Islet of Langerhans (tissue), 1 donor: ENCODE measurements at regions not wholly inside any gene's neighbourhood (a gene's known extent, or its start where the extent isn't known, plus 50 kb on each side); places are given as distances from the start of the nearest gene placed in this dataset.
"Not testable (repeated sequence)": the region's sequence is repeated elsewhere in the genome, so short reads cannot be mapped to it uniquely, and the experiment has no call there.

Experiments
- FAIRE-seq: peaks from one replicate; lab custom pipeline; 2011; peaks lifted over from hg19 to GRCh38; lab: Jason Lieb, UNC

DNA sequence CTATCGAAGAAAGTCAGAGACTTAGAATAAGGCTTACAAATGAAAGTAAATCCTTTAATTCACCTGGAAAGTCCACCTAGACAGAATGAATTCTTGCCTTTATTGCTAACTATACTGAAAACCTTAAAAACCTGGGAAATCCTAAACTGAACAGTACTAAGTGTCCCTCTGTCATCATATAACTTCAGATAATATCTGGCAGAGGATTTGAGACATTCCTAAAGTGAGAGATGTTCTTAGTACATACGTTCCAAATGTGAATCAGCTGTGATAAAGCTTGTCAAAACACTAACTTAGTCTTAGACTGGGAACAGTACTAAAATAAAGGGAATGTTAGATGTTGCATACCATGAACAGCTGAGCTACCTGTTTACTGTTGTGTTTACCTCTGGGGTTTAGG is 121.7 kb downstream of the TNFSF18 start:
- FAIRE-seq: no peak

GRCh38 chr1:172930142-172930541 is 120.6 kb downstream of the TNFSF18 start:
- FAIRE-seq: no peak

DNA sequence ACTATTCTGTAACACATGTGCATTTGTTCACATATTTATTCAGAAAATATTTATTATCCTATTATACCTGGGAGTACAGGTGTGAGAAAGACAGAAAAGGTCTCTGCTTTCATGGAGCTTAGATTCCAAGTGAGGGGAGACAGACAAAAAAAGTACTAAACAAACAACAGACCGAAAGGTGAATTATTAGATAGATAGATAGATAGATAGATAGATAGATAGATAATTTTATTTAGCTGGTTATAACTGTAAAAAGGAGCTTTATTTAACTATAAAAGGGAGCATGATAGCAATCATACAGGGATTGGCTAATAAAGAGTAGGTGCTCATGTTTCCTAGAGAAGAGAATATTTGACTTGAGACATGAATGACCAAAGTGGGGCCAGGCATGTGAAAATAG is 119.4 kb downstream of the TNFSF18 start:
- FAIRE-seq: no peak

GRCh38 chr1:172931761-172932160 is 119.0 kb downstream of the TNFSF18 start:
- FAIRE-seq: no peak

- no peak for FAIRE-seq
Observed at GRCh38 chr1:172932981-172933380, 117.8 kb downstream of the TNFSF18 start.

DNA sequence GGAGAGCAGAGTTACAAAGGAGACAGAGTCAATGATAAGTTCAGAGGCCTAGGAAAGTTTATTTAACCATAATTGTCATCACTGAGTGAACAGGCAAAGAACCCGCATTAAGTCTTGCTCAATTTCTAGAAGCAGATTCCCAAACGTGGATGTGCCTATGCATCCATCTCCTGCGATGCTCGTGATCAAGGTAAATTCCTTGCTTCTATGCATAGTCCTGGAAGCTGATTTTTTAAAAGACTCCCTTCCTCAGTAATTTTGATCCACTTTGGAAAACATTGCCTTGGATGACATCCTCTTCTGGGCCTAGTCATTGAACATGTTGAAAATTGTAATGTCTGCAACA is 116.4 kb downstream of the TNFSF18 start:
- no peak for FAIRE-seq

GRCh38 chr1:172935062-172935592 is 115.6 kb downstream of the TNFSF18 start:
- FAIRE-seq: peak; percentile 36

DNA sequence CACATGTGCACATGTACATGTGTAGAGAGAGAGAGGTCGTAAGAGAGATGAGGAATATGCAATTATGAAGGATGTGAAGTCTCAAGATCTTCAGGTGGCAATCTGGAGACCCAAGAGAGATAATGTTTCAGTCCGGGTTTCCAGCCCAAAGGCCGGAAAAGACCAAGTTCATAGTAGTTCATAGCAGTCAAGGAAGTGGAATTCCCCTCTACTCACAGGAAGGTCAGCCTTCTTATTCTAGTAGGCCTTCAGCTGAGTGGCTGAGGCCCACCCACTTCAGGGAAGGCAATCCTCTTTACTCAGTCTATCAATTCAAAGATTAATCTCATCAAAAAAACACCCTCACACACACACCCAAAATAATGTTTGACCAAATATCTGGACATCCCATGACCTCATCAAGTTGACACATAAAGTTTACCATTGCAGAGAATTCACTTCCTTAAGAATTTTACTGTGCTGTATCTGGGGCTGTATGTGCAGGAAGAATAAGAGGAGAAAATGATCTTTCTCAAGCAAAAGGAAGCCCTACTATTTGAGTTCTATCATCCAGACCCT is 114.6 kb downstream of the TNFSF18 start:
- no peak for FAIRE-seq

DNA sequence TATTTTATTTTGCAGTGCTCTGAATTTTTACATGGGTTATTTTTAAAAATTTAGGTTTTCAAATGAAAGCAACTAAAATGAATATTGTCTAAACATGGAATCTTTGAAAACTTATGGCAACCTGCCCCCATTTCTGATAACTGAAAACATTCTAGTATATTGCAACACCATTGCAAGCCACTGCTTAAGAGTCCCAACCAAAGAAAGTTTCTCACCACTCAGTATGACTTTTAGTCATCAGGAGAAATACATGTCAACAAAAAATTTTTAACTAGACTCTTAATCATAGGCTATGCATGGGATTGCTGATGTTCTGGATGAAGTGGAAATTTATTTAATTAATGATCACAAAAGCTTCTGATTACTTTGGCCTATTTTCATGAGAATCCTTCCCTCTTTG is 112.1 kb downstream of the TNFSF18 start:
- FAIRE-seq: no peak

DNA sequence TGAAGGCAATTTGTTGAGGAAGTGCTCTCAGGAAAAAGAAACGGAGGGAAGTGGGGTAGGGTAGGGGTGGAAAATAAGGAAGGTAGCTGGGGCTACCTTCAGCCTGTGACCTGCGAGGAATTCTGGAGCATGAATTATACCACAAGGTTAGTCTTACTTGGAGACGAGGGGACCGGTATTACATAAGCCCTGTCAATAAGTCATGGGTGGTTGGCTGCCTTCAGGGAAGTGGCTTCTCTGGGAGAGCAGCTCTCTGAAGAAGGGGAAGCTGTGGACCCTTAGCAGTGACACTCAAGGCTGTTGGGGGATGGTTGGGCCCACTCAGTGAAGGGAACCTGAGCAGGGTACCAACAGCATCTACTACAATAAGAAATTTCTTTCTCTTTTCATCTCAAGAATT is 111.3 kb downstream of the TNFSF18 start:
- FAIRE-seq: no peak

- no peak for FAIRE-seq
Observed at GRCh38 chr1:172940174-172940855, 110.4 kb downstream of the TNFSF18 start.

DNA sequence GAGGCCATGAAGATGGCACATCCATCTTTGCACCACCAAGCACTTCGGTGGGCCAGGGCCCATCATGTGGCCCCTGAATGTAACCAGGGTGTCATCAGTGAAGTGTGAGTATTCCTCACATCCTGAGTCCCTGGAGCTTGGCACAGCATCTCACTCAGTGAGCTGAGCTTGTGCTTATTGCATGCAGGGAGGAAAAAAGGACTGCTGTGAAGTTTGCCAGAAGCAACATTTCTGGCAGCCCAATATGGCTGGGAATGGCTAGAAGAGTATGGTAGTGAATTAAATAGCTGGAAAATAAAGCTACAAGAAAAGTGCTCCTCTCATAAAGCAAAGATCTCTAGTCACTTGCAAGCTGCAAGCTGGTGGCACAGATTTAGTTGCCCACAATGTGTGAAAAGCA is 109.3 kb downstream of the TNFSF18 start:
- FAIRE-seq: no peak

DNA sequence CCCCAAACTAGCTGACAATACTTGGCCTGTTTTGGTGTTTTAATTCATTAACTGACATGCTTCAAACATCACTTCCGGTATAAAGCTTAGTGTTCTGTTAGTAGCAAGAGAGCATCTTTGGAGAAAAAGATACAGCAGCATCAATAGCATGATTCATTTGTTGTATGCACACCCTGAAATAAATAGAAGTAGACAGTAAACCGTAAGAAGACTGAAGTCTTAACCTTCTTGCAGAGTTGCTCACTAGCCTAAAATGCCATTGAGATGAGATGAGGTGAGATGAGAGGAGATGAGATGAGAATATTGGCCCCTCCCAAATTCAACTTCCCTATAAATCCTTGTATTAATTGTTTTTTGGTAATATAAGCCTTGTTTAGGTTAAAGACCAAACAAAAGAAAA is 108.8 kb downstream of the TNFSF18 start:
- no peak for FAIRE-seq

GRCh38 chr1:172943138-172943537 is 107.6 kb downstream of the TNFSF18 start:
- FAIRE-seq: not testable (repeated sequence)

GRCh38 chr1:172944931-172945330 is 105.8 kb downstream of the TNFSF18 start:
- FAIRE-seq: no peak

DNA sequence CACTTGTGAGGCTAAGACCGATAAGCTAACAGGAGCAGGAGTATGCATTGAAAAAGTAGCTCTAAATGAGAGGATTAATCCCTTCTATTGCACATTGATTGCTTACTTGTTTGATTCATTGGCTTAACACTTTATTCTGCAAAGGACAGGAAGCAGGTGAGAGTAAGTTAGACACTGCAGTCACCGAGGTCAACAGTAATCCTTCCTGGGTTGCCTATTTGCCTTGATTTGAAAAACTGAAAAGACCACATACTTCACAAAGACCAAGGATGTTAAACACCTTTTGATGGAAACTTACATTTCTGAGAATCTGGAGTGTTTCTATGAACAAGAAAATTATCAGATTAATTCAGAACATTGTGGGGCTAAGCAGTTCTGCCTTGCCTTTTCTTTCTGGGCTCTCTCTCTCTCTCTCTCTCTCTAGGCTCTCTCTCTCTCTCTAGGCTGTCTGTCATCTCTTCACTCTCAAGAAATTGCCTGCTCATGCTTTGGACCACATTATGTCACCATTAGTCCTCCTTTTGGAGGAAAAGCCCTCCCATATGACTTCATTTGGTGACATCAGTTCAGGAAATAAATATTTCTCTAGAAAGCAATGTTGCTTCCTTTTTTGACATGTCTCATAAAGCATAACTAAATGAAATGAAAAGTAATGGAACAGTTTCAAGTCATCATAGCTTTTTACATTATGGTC is 103.8 kb downstream of the TNFSF18 start:
- FAIRE-seq: peak; percentile 65

- FAIRE-seq: no peak
Observed at GRCh38 chr1:172948457-172948856, 102.3 kb downstream of the TNFSF18 start.

DNA sequence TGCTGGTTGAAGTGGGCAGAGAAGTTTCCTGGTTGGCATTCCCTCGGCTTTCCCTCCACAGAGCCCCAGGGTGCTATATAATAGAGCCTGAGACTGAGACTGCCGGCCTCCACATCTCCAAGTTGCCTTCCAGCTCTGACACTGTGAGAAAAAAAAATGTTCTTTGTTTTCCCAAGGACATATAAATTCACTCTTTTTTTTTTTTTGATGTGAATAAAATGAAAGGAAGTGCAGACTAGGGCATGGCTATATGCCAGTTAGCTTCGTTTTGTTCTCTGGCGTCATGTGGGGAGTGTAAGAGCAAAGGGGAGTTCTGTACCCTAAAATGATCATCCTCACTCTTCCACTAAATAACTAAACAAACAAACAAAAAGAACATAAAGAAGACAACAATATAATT is 101.6 kb downstream of the TNFSF18 start:
- FAIRE-seq: no peak

GRCh38 chr1:172950528-172950927 is 100.2 kb downstream of the TNFSF18 start:
- no peak for FAIRE-seq

DNA sequence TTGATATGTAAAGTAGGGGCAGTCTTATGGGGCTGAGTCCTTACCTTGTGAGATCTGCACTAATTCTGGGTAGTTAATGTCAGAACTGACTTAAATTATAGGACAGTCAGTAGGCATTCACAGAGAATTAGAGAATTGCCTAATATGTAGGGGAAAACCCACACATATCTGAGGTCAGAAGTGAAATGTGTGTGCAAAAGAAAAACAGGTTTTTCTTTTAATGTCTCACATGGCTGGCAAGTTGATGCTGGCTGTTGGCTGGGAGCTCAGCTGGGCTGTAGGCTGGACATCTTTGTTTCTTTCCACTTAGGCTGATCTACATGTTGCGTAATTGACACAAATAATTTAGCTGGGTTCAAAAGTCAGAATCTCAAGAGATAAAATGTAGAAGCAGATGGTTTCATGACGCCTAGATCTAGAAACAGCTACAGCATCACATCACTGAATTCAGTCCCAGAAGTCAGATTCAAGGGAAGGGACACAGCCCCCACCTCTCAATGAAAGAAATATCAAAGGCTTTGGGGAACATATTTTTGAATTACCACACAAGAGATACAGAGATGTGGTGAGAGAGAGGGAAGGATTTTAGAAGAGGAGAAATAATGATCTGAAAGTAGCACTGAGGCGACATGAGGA is 98.9 kb downstream of the TNFSF18 start:
- FAIRE-seq: no peak

GRCh38 chr1:172952516-172952915 is 98.2 kb downstream of the TNFSF18 start:
- no peak for FAIRE-seq

- no peak for FAIRE-seq
Observed at GRCh38 chr1:172954476-172955150, 96.1 kb downstream of the TNFSF18 start.
